CD8-positive, alpha-beta memory T cell (primary cell): ENCODE measurements at regions not wholly inside any gene's neighbourhood (a gene's known extent, or its start where the extent isn't known, plus 50 kb on each side); places are given as distances from the start of the nearest gene placed in this dataset.
A peak's percentile ranks its signal among the peaks of the same experiment; 100 is the strongest.
"Not testable (repeated sequence)": the region's sequence is repeated elsewhere in the genome, so short reads cannot be mapped to it uniquely, and the experiment has no call there.

ENCODE experiments used
- CTCF ChIA-PET: fragments of 350-600 bp; sonication (Branson Sonifier 250); formaldehyde crosslinking; loops from one replicate; lab custom pipeline; 2021; ENCODE audit warnings: antibody characterized with exemption; lab: Charles Lee
- POLR2A ChIA-PET: fragments of 350-600 bp; sonication (Branson Sonifier 250); formaldehyde crosslinking; loops from one replicate; lab custom pipeline; 2021; ENCODE audit warnings: antibody characterized with exemption; lab: Charles Lee
- DNase-seq, 5 donors: peaks; one replicate each; pipeline versions ENCODE4 v3.0.0 to v3.0.0-alpha.2; 2020 to 2022; ENCODE audit warnings: mixed read lengths in 1 of 5
- H3K27ac ChIP-seq: one replicate; pipeline ENCODE4 v1.7.0; 2013; ENCODE audit warnings: low read depth, mild to moderate bottlenecking, low read length, moderate library complexity
- H3K27me3 ChIP-seq: 2 replicates; pipeline ENCODE4 v1.7.0; 2013; ENCODE audit warnings: low read length, mild to moderate bottlenecking; ENCODE audit not compliant: insufficient read depth, poor library complexity, severe bottlenecking
- H3K36me3 ChIP-seq: 2 replicates; pipeline ENCODE4 v1.7.0; 2013; ENCODE audit warnings: mild to moderate bottlenecking, low read length, moderate library complexity; ENCODE audit not compliant: insufficient read depth
- H3K4me1 ChIP-seq: 2 replicates; pipeline ENCODE4 v1.7.0; 2013; ENCODE audit warnings: mild to moderate bottlenecking, low read length, moderate library complexity; ENCODE audit not compliant: insufficient read depth
- H3K4me3 ChIP-seq: 2 replicates; pipeline ENCODE4 v1.7.0; 2013; ENCODE audit warnings: mild to moderate bottlenecking, low read length
- H3K9me3 ChIP-seq: 2 replicates; pipeline ENCODE4 v1.7.0; 2013; ENCODE audit warnings: mild to moderate bottlenecking, low read length
- H3K27ac Mint-ChIP-seq, 8 donors: one replicate each; pipeline ENCODE4 v1.8.0; 2020 to 2021; ENCODE audit warnings: mixed read lengths in 8 of 8, mild to moderate bottlenecking in 6 of 8, inconsistent platforms in 3 of 8, moderate library complexity in 3 of 8
- H3K27me3 Mint-ChIP-seq, 2 donors: one replicate each; pipeline ENCODE4 v1.8.0; 2020 to 2021; ENCODE audit warnings: mixed read lengths in 2 of 2, mild to moderate bottlenecking in 1 of 2, moderate library complexity in 1 of 2
- H3K36me3 Mint-ChIP-seq, 3 donors: one replicate each; pipeline ENCODE4 v1.8.0; 2020 to 2021; ENCODE audit warnings: mixed read lengths in 3 of 3, inconsistent platforms in 1 of 3, mild to moderate bottlenecking in 1 of 3
- H3K4me1 Mint-ChIP-seq, 3 donors: one replicate each; pipeline ENCODE4 v1.8.0; 2020 to 2021; ENCODE audit warnings: mixed read lengths in 3 of 3, inconsistent platforms in 1 of 3, mild to moderate bottlenecking in 1 of 3
- H3K4me3 Mint-ChIP-seq, 7 donors: one replicate each; pipeline ENCODE4 v1.8.0; 2020 to 2021; ENCODE audit warnings: mixed read lengths in 7 of 7, mild to moderate bottlenecking in 6 of 7, moderate library complexity in 4 of 7, inconsistent platforms in 2 of 7
- H3K9me3 Mint-ChIP-seq, 5 donors: one replicate each; pipeline ENCODE4 v1.8.0; 2020 to 2022; ENCODE audit warnings: mixed read lengths in 5 of 5, mild to moderate bottlenecking in 3 of 5, moderate library complexity in 2 of 5, inconsistent platforms in 1 of 5

DNA sequence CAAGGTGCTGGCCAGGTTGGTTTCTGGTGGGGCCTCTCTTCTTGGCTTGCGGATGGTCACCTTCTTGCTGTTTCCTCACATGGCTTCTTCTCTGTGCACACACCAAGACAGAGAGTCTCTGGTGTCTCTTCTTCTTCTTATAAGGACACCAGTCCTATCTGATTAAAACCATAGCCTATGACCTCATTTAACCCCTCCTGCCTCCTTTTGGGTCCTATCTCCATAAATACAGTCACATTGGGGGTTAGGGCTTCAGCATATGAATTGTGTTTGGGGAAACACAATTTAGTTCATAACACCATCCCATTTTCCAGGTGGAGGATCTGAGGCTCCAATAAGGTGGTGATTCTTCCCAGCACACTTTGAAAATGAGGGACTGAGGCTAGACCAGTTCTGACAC lies 80.4 kb downstream of the SPRY4 start:
- peaks cover 3 to 5% of the 10 kb centered on the region in 2 donors for H3K27me3 Mint-ChIP-seq
- H3K4me3 Mint-ChIP-seq = no peak overlapping the region
- CTCF ChIA-PET = no interaction called here
- POLR2A ChIA-PET = no interaction called here
- Histone ChIP-seq H3K27me3 (no peaks in the 10 kb centered on the region), H3K27ac (no peak overlapping the region), H3K36me3 (no peaks in the 10 kb centered on the region), H3K9me3 (no peaks in the 10 kb centered on the region), H3K4me1 (no peaks in the 10 kb centered on the region), H3K4me3 (no peak overlapping the region)
- no peak overlapping the region for H3K27ac Mint-ChIP-seq
- no peaks in the 10 kb centered on the region for H3K4me1 Mint-ChIP-seq
- DNase-seq = no peak
- peaks cover 0 to 2% (median 0%) of the 10 kb centered on the region in 5 donors for H3K9me3 Mint-ChIP-seq
- H3K36me3 Mint-ChIP-seq = peaks cover 0 to 3% (median 0%) of the 10 kb centered on the region in 3 donors

DNA sequence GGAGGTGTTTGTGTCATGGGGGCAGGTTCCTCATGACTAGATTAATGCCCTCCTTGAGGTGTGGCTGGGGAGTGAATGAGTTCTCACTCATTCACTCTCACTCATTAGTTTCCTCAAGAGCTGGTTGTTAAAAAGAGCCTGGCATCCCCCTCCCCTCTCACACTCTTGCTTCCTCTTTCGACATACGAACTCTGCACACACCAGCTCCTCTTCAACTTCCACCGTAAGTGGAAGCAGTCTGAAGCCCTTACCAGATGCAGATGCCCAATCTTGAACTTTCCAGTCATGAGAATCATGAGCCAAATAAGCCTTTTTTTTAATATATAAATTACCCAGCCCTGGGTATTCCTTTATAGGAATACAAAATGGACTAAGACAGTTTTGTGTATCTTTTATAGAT lies 82.5 kb downstream of the SPRY4 start:
- Mint-ChIP-seq H3K27me3 (peaks cover 3 to 5% of the 10 kb centered on the region in 2 donors), H3K27ac (no peak overlapping the region), H3K4me3 (no peak overlapping the region), H3K9me3 (peaks cover 0 to 2% (median 0%) of the 10 kb centered on the region in 5 donors), H3K36me3 (peaks cover 0 to 3% (median 0%) of the 10 kb centered on the region in 3 donors), H3K4me1 (no peaks in the 10 kb centered on the region)
- Histone ChIP-seq H3K27me3 (no peaks in the 10 kb centered on the region), H3K36me3 (no peaks in the 10 kb centered on the region), H3K4me3 (no peak overlapping the region), H3K27ac (no peak overlapping the region), H3K9me3 (no peaks in the 10 kb centered on the region), H3K4me1 (no peaks in the 10 kb centered on the region)
- ChIA-PET POLR2A (no interaction called here), CTCF (no interaction called here)
- DNase-seq = no peak

DNA sequence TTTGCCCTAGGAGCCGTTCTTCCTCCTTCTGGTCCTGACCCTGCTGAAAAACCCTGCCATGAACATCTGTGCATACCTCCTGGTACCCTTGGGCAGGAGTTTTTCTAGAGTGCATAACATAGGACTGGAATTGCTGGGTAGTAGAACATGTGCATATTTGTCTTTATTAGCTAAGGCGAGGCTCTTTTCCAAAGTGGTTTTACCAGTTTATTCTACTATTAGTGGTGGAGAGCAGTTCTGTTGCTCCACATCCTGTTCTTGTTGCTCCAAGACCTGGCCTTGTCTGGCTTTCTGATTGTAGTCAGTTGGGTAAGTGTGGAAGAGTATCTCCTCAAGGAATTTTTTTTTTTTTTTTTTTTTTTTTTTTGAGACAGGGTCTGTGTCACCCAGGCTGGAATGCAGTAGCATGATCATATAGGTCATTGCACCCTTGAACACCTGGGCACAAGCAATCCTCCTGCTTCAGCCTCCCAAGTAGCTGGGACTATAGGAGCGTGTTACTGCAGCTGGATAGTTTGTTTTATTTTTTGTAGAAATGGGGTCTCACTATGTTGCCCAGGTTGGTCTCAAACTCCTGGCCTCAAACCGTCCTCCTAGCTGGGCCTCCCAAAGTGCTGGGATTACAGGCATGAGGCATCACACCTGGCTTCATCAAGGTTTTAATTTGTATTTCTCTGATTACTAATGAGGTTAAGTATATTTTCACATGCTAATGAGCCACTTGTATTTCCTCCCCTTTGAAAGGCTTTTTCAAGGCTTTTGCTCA lies 85.2 kb downstream of the SPRY4 start:
- Histone ChIP-seq H3K36me3 (no peaks in the 10 kb centered on the region), H3K4me3 (no peak overlapping the region), H3K4me1 (no peaks in the 10 kb centered on the region), H3K27ac (no peak overlapping the region), H3K9me3 (no peaks in the 10 kb centered on the region), H3K27me3 (no peaks in the 10 kb centered on the region)
- Mint-ChIP-seq H3K4me3 (no peak overlapping the region), H3K9me3 (peaks cover 0 to 2% (median 0%) of the 10 kb centered on the region in 5 donors), H3K36me3 (peaks cover 0 to 3% (median 0%) of the 10 kb centered on the region in 3 donors), H3K27me3 (peaks cover 5 to 9% of the 10 kb centered on the region in 2 donors), H3K27ac (no peak overlapping the region), H3K4me1 (peaks cover 0 to 14% (median 6%) of the 10 kb centered on the region in 3 donors)
- no peak for DNase-seq
- ChIA-PET POLR2A (no interaction called here), CTCF (no interaction called here)

DNA sequence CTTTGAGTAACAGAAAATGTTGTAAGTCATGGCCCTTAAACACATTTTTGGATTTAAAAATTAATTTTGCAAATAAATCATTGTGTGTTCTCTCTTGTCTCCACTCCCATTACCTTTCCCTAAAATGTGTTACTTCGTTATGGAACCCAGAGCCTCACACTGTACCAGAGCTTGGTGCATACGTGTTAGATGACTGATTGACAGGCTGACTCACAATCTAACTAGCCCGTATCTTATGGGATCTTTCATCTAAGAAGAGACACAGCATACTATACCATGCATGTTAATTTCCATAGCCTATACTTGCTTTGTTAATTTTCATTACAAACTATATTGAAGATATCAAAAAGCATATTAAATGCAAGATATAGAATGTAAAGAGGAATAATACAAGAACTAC lies 87.1 kb downstream of the SPRY4 start:
- Histone ChIP-seq H3K4me3 (no peak overlapping the region), H3K4me1 (no peaks in the 10 kb centered on the region), H3K36me3 (no peaks in the 10 kb centered on the region), H3K27me3 (no peaks in the 10 kb centered on the region), H3K27ac (no peak overlapping the region), H3K9me3 (no peaks in the 10 kb centered on the region)
- Mint-ChIP-seq H3K27ac (no peak overlapping the region), H3K4me3 (no peak overlapping the region), H3K27me3 (peaks cover 2 to 8% of the 10 kb centered on the region in 2 donors), H3K9me3 (peaks cover 0 to 2% (median 0%) of the 10 kb centered on the region in 5 donors), H3K36me3 (peaks cover 0 to 3% (median 0%) of the 10 kb centered on the region in 3 donors), H3K4me1 (peaks cover 0 to 14% (median 6%) of the 10 kb centered on the region in 3 donors)
- CTCF ChIA-PET = no interaction called here
- POLR2A ChIA-PET = no interaction called here
- DNase-seq = no peak

GRCh38 chr5:142236673-142237290 lies 88.0 kb downstream of the SPRY4 start:
- H3K9me3 Mint-ChIP-seq, H3K4me3 ChIP-seq, CTCF ChIA-PET, H3K4me3 Mint-ChIP-seq, H3K9me3 ChIP-seq, H3K27me3 ChIP-seq, H3K4me1 ChIP-seq, POLR2A ChIA-PET, DNase-seq, H3K36me3 Mint-ChIP-seq, H3K27ac ChIP-seq, H3K36me3 ChIP-seq: not testable (repeated sequence)
- H3K4me1 Mint-ChIP-seq = peaks cover 0 to 14% (median 6%) of the 10 kb centered on the region in 3 donors
- H3K27me3 Mint-ChIP-seq = peaks cover 2 to 14% of the 10 kb centered on the region in 2 donors
- H3K27ac Mint-ChIP-seq = peak overlapping the region in 1 of 8 donors; percentile 5

- H3K27ac ChIP-seq = no peak overlapping the region
- H3K9me3 ChIP-seq = no peaks in the 10 kb centered on the region
- ChIA-PET CTCF (no interaction called here), POLR2A (no interaction called here)
- H3K4me3 ChIP-seq = no peak overlapping the region
- DNase-seq = no peak
- no peaks in the 10 kb centered on the region for H3K4me1 ChIP-seq
- Mint-ChIP-seq H3K27me3 (peaks cover 2 to 16% of the 10 kb centered on the region in 2 donors), H3K4me1 (peaks cover 0 to 14% (median 6%) of the 10 kb centered on the region in 3 donors), H3K27ac (peak overlapping the region in 1 of 8 donors; percentile 5), H3K4me3 (peak overlapping the region in 1 of 7 donors; percentile 10), H3K9me3 (no peaks in the 10 kb centered on the region), H3K36me3 (no peaks in the 10 kb centered on the region)
- H3K27me3 ChIP-seq = no peaks in the 10 kb centered on the region
- H3K36me3 ChIP-seq = no peaks in the 10 kb centered on the region
Observed at GRCh38 chr5:142235870-142236672, 88.8 kb downstream of the SPRY4 start.

DNA sequence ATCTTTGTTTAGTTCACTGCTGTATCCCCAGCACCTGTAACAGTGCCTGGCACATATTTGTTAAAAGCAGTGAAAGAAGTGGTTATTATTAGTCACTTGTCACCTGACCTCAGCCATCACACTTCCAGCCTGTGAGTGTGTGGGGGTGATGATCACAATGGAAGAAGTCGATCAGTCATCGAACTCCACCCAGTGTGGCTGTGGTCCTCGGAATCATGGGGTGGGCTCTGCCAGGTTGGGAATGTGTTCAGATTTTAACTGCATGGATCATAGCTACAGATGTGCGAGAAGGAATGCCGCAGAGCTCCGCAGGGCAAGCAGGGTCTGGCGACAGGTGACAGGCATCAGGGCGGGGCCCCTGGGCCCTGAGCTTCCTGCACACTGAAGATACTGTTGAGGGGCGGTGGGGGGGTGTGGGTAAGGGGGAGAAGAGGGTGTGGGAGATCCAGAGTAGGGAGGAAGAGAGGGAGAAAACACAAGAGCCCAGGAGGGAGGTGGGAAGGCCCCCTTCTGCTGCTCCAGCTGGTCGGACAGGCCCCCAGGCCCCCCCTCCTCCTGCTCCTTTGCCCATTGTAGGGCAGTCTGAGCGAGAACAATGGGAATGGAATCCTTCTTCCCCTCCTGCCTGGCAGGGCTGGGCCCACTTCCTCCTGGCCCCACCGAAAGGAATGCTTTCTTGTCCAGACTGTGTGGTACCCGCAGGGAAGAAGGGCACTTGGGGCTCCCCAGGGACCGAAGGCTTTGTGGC lies 89.6 kb downstream of the SPRY4 start:
- ChIA-PET CTCF (no interaction called here), POLR2A (no interaction called here)
- peak overlapping the region in 1 of 8 donors; percentile 32 for H3K27ac Mint-ChIP-seq

More for the DNA sequence above, 89.6 kb downstream of the SPRY4 start:
- no peak for DNase-seq
- H3K4me3 ChIP-seq = no peak overlapping the region
- Mint-ChIP-seq H3K4me3 (peak overlapping the region in 1 of 7 donors; percentile 27), H3K27me3 (peaks cover 2 to 16% of the 10 kb centered on the region in 2 donors), H3K36me3 (no peaks in the 10 kb centered on the region), H3K4me1 (peaks cover 0 to 14% (median 6%) of the 10 kb centered on the region in 3 donors), H3K9me3 (no peaks in the 10 kb centered on the region)
- no peaks in the 10 kb centered on the region for H3K9me3 ChIP-seq
- H3K4me1 ChIP-seq = no peaks in the 10 kb centered on the region
- H3K27me3 ChIP-seq = no peaks in the 10 kb centered on the region
- no peaks in the 10 kb centered on the region for H3K36me3 ChIP-seq
- no peak overlapping the region for H3K27ac ChIP-seq
